ENCODE measurements at regions not wholly inside any gene's neighbourhood (a gene's known extent, or its start where the extent isn't known, plus 50 kb on each side); places are given as distances from the start of the nearest gene placed in this dataset.
A peak's percentile ranks its signal among the peaks of the same experiment; 100 is the strongest.
"Not testable (repeated sequence)": the region's sequence is repeated elsewhere in the genome, so short reads cannot be mapped to it uniquely, and the experiment has no call there.

- DNase-seq, result no peak
Measured at GRCh38 chr2:208686665-208687064, 280.1 kb downstream of the PTH2R start.

DNA sequence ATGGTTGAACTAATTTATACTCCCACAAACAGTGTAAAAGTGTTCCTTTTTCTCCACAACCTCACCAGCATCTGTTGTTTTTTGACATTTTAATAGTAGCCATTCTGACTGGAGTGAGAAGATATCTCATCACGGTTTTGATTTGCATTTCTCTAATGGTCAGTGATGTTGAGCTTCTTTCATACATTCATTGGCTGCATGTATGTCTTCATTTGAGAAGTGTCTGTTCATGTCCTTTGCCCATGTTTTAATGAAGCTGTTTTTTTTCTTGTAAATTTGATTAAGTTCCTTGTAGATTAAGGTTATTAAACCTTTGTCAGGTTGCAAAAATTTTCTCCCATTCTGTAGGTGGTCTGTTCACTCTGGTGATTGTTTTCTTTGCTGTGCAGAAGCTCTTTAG, 281.1 kb downstream of the PTH2R start:
- not testable (repeated sequence) for DNase-seq

DNA sequence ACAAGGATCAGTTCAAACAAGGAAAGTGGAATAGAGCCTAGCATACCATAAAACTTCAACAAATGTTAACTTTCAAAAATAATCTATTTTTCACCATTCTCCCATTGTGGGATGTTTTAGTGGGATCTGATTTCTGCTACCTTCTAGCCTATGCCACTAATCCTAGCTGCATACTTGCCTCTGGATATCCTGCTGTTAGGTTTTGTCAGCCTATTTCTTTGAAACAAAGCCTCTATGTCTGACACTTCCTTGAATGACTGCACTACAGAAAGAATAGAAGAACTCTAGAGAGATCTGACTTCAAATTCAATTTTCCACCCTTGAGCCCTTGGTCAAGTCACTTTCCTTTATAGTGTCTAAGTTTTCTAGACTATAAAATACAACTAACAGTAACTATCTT, 291.5 kb downstream of the PTH2R start:
- no peak for DNase-seq

GRCh38 chr2:208708486-208708885, 301.9 kb downstream of the PTH2R start:
- peak; percentile 17 for DNase-seq

DNA sequence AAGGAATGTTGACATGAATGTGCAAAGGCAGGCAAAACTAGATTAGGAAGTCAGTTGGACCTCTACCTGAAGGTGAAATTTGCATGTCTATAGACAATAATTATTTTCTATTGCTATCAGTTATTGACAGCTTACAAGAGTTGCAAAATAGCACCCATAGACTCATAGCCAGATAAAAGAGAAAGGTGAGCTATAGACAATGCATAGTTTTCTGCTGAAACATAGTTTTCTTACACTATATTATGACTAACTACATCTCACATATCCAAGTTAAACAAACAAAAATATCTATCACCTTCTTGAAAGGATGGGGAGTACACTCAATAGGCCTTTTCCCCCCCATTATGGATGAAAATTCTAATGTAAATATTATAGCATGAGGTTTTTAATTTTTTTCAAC, 305.0 kb downstream of the PTH2R start:
- no peak for DNase-seq

DNA sequence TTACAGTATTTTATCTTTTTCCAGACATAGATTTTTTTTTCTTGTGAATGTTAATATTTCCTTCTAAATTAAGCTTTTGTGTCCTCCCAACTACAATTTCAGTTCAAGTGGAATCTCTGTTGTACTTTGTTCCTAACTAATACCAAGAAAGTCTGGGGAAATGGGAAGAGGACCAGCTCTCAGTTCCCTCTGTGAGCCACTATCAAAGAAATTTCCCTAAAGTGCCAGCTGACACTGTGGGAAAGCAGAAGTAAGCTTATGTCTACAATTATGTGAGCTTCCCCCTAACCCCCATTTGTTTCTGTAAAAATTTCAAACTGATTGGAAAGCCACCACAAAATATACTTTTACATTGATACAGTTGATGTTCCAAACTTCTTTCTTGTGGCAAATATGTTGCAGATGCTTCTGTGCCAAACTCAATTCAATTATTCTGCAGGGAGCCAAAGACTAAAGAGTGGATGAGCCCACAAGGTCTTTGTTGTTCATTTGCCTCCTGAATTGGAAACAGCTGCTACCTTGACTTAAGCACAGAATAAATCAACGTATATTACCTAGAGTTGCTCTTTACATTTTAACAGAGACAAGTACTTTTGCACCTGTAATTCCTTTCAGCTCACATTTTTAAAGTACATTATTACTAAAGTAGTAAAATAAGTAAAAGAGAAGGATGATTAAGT, 306.6 kb downstream of the PTH2R start:
- peak; percentile 62 for DNase-seq

DNA sequence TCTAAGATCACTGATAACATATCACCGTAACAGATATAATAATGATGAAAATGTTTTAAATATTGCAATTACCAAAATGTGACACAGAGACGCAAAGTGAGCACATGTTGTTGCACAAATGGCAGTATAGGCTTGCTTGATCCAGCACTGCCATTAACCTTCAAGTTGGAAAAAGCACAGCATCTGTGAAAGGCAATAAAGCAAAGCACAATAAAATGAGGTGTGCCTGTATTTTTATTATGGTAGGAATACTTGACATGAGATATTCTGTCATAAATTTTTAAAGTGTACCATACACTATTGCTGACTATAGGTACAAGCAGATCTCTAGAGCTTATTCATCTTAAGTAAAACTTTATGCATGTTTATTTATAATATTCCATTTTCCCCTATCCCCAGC, 312.2 kb downstream of the PTH2R start:
- DNase-seq, result no peak

- no peak for DNase-seq
Measured at GRCh38 chr2:208722731-208723130, 316.1 kb downstream of the PTH2R start.

GRCh38 chr2:208725280-208725679, 318.7 kb downstream of the PTH2R start:
- DNase-seq, result no peak

DNA sequence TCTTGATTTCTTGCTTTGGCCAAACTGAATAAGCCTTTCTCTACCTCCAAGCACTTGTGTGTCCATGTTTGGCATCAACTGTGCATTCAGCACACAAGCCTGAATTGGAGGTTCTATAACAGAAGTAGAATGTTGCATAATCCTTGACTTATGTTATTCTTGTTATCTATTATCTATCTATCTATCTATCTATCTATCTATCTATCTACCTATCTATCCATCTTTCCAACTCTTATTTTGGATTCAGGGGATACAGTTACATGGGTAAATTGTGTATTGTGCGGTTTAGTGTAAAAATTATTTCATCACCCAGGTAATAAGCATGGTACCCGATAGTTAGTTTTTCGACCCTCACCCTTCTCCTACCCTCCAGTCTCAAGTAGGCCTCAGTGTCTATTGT, 319.6 kb downstream of the PTH2R start:
- no peak for DNase-seq

GRCh38 chr2:208751663-208752415, 345.2 kb downstream of the PTH2R start:
- not testable (repeated sequence) for DNase-seq

GRCh38 chr2:208757364-208757763, 350.8 kb downstream of the PTH2R start:
- no peak for DNase-seq

- DNase-seq, result not testable (repeated sequence)
Measured at GRCh38 chr2:208773074-208773473, 366.5 kb downstream of the PTH2R start.

GRCh38 chr2:208781166-208781565, 374.6 kb downstream of the PTH2R start:
- no peak for DNase-seq

GRCh38 chr2:208782097-208782496, 375.5 kb downstream of the PTH2R start:
- DNase-seq, result no peak

- DNase-seq, result no peak
Measured at GRCh38 chr2:208783184-208783583, 376.6 kb downstream of the PTH2R start.

- not testable (repeated sequence) for DNase-seq
Measured at GRCh38 chr2:208784774-208785173, 378.2 kb downstream of the PTH2R start.

DNA sequence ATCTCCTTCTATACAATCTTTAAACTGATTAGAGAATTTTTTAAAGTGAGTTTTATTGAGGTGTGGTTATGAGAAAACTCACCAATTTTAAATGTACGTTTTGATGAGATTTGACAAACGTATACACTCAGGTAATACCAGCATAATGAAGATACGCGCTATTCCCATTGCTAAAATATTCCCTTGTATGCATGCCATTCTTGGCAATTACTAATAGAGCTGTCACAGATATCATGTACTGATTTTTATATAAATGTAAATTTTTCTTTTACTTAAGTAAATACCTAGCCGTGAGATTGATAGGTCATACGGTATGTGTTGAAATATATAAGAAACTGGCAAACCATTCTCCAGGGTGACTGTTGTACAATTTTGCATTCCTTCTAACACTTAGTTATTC, 384.7 kb downstream of the PTH2R start:
- DNase-seq, result no peak

DNA sequence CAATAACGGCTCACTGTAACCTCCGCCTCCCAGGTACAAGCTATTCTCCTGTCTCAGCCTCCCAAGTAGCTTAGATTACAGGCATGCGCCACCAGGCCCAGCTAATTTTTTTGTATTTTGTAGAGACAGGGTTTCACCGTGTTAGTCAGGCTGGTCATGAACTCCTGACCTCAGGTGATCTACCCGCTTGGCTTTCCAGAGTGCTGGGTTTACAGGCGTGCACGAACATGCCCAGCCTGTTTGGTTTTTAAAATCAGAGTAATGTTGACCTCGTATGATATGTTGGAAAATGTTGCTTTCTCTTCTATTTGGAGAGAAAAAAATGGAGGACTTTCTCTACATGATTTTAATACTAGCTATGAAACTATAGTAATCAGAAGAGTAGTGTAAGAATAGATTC, 386.2 kb downstream of the PTH2R start:
- no peak for DNase-seq

DNA sequence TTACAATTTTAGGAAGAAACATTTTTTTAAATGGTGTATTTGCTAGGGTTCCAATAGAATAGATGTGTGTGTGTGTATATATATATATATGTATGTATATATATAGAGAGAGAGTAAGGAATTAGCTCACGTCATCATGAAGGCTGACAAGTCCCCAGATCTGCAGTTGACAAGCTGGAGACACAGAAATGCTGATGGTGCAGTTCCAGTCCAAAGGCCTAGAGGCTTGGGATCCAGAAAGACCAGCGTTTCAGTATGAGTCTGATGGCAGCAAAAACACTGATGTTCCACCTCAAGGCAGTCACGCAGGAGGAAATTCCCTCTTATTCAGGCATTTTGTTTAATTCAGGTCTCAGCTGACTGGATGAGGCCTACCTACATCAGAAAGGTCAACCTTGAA, 386.8 kb downstream of the PTH2R start:
- DNase-seq, result no peak

GRCh38 chr2:208794288-208794975, 387.8 kb downstream of the PTH2R start:
- DNase-seq, result no peak

DNA sequence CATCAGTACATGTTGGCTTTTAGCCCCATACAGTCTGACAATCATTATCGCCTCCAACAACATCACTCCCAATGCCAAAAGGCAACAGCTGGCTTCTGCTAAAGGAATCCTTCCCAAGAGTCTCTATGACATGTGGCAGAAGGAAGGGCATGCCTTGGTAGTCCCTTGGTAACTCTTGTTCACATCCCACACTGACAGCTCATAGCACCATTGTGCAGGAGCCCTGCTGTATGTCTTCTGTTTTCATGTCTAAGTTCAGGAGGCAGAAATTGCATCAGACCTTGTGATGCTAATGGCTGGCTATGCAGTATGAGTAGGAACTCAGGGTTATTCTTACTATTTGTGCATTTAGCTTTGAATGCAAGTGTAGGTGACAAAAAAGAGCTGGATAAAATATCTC, 392.1 kb downstream of the PTH2R start:
- DNase-seq, result no peak

- DNase-seq, result no peak
Measured at GRCh38 chr2:208799397-208799796, 392.8 kb downstream of the PTH2R start.

DNA sequence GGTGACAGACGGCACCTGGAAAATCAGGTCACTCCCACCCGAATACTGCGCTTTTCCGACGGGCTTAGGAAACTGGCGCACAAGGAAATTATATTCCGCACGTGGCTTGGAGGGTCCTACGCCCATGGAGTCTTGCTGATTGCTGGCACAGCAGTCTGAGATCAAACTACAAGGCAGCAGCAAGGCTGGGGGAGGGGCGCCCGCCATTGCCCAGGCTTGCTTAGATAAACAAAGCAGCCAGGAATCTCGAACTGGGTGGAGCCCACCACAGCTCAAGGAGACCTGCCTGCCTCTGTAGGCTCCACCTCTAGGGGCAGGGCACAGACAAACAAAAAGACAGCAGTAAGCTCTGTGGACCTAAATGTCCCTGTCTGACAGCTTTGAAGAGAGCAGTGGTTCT, 394.3 kb downstream of the PTH2R start:
- not testable (repeated sequence) for DNase-seq
